Liver (tissue), 8 donors: ENCODE measurements at regions not wholly inside any gene's neighbourhood (a gene's known extent, or its start where the extent isn't known, plus 50 kb on each side); places are given as distances from the start of the nearest gene placed in this dataset.

Experiments
- DNase-seq: peaks from one replicate; pipeline ENCODE4 v3.0.0-alpha.2; 2017; ENCODE audit warnings: low spot score
- H3K27ac ChIP-seq, 2 donors: one replicate each; pipeline ENCODE4 v1.7.0; 2013; ENCODE audit warnings: inconsistent platforms in 2 of 2, low read length in 2 of 2, control low read depth in 1 of 2, low read depth in 1 of 2, mild to moderate bottlenecking in 1 of 2
- H3K27me3 ChIP-seq, 4 donors: one replicate each; pipeline versions ENCODE4 v1.6.1 to v1.7.0; 2013; ENCODE audit warnings: low read length in 3 of 4, inconsistent platforms in 1 of 4, mild to moderate bottlenecking in 1 of 4, moderate library complexity in 1 of 4; ENCODE audit not compliant: control insufficient read depth in 4 of 4, insufficient read depth in 4 of 4
- H3K36me3 ChIP-seq, 4 donors: one replicate each; pipeline versions ENCODE4 v1.6.1 to v1.7.0; 2013; ENCODE audit warnings: low read length in 3 of 4, mild to moderate bottlenecking in 3 of 4, low read depth in 1 of 4, moderate library complexity in 1 of 4; ENCODE audit not compliant: control insufficient read depth in 4 of 4, insufficient read depth in 3 of 4
- H3K4me1 ChIP-seq, 4 donors: one replicate each; pipeline versions ENCODE4 v1.6.1 to v1.7.0; 2013; ENCODE audit warnings: low read length in 3 of 4, mild to moderate bottlenecking in 3 of 4, moderate library complexity in 1 of 4; ENCODE audit not compliant: control insufficient read depth in 4 of 4, insufficient read depth in 4 of 4
- H3K4me3 ChIP-seq, 3 donors: one replicate each; pipeline versions ENCODE4 v1.6.1 to v1.7.0; 2013; ENCODE audit warnings: low read length in 3 of 3, control low read depth in 1 of 3, low read depth in 1 of 3, mild to moderate bottlenecking in 1 of 3
- H3K9ac ChIP-seq, 2 donors: one replicate each; pipeline ENCODE4 v1.7.0; 2013; ENCODE audit warnings: low read length in 2 of 2, mild to moderate bottlenecking in 2 of 2, moderate library complexity in 2 of 2, control low read depth in 1 of 2, low read depth in 1 of 2
- H3K9me3 ChIP-seq, 4 donors: one replicate each; pipeline versions ENCODE4 v1.6.1 to v1.7.0; 2013; ENCODE audit warnings: low read length in 3 of 4; ENCODE audit not compliant: control insufficient read depth in 4 of 4
- EGR1 ChIP-seq, 2 donors: IDR thresholded peaks; 2 replicates each; pipeline ENCODE4 v1.6.1; 2016 to 2018; ENCODE audit warnings: antibody characterized with exemption in 2 of 2, low read depth in 2 of 2
- FOXA1 ChIP-seq: IDR thresholded peaks from 2 replicates; pipeline ENCODE4 v1.6.1; 2016; ENCODE audit warnings: antibody characterized with exemption
- FOXA2 ChIP-seq: IDR thresholded peaks from 2 replicates; pipeline ENCODE4 v1.6.1; 2016; ENCODE audit warnings: antibody characterized with exemption
- GABPA ChIP-seq, 2 donors: IDR thresholded peaks in 1 of 2; conservative IDR thresholded peaks in 1 of 2; 2 replicates each; pipeline ENCODE4 v1.6.1; 2016; ENCODE audit warnings: antibody characterized with exemption in 2 of 2, mild to moderate bottlenecking in 1 of 2, moderate library complexity in 1 of 2
- HNF4A ChIP-seq, 2 donors: conservative IDR thresholded peaks; 2 replicates each; pipeline ENCODE4 v1.6.1; 2016; ENCODE audit warnings: antibody characterized with exemption in 2 of 2, mild to moderate bottlenecking in 2 of 2
- HNF4G ChIP-seq: IDR thresholded peaks from 2 replicates; pipeline ENCODE4 v1.6.1; 2016; ENCODE audit warnings: antibody characterized with exemption
- JUND ChIP-seq, 2 donors: IDR thresholded peaks; 2 replicates each; pipeline ENCODE4 v1.6.1; 2016; ENCODE audit warnings: antibody characterized with exemption in 2 of 2
- NR2F2 ChIP-seq: IDR thresholded peaks from 2 replicates; pipeline ENCODE4 v1.6.1; 2016; ENCODE audit warnings: antibody characterized with exemption
- RAD21 ChIP-seq, 2 donors: IDR thresholded peaks; 2 replicates each; pipeline ENCODE4 v1.6.1; 2016; ENCODE audit warnings: antibody characterized with exemption in 2 of 2, mild to moderate bottlenecking in 2 of 2
- RXRA ChIP-seq, 2 donors: IDR thresholded peaks; 2 replicates each; pipeline ENCODE4 v1.6.1; 2017 to 2018; ENCODE audit warnings: antibody characterized with exemption in 2 of 2, mild to moderate bottlenecking in 1 of 2
- SP1 ChIP-seq: IDR thresholded peaks from 2 replicates; pipeline ENCODE4 v1.6.1; 2018; ENCODE audit warnings: antibody characterized with exemption, mild to moderate bottlenecking
- TAF1 ChIP-seq: conservative IDR thresholded peaks from 2 replicates; pipeline ENCODE4 v1.6.1; 2016; ENCODE audit warnings: antibody characterized with exemption, mild to moderate bottlenecking
- YY1 ChIP-seq: IDR thresholded peaks from 2 replicates; pipeline ENCODE4 v1.6.1; 2016; ENCODE audit warnings: antibody characterized with exemption, mild to moderate bottlenecking
- WGBS: extraction: QIAGEN DNeasy Blood & Tissue Kit; methylation state at CpG from one replicate; pipeline ENCODE4 v1.1.7; 2013; 5-methylcytosine and 5-hydroxymethylcytosine counted together
- TF ChIP-seq, protein P1 (sequence below): fragments of 150-350 bp; IDR thresholded peaks from 2 replicates; pipeline ENCODE4 v1.5.1; 2017; ENCODE audit warnings: improper control_type of control experiment, low read depth, low read length; ENCODE audit not compliant: missing input control
- TF ChIP-seq, protein P2 (sequence below): IDR thresholded peaks from 2 replicates; pipeline ENCODE4 v1.6.1; 2016; ENCODE audit warnings: antibody characterized with exemption, mild to moderate bottlenecking
- TF ChIP-seq, protein P3 (sequence below): IDR thresholded peaks from 2 replicates; pipeline ENCODE4 v1.6.1; 2016; ENCODE audit warnings: antibody characterized with exemption
- TF ChIP-seq, protein P4 (sequence below): IDR thresholded peaks from 2 replicates; pipeline ENCODE4 v1.6.1; 2016; ENCODE audit warnings: antibody characterized with exemption
- TF ChIP-seq, protein P5 (sequence below): IDR thresholded peaks from 2 replicates; pipeline ENCODE4 v1.6.1; 2016; ENCODE audit warnings: antibody characterized with exemption
- donor health status: healthy.
- donor health status: healthy.
- donor health status: healthy.
- donor health status: healthy.
- donor health status: healthy.

DNA sequence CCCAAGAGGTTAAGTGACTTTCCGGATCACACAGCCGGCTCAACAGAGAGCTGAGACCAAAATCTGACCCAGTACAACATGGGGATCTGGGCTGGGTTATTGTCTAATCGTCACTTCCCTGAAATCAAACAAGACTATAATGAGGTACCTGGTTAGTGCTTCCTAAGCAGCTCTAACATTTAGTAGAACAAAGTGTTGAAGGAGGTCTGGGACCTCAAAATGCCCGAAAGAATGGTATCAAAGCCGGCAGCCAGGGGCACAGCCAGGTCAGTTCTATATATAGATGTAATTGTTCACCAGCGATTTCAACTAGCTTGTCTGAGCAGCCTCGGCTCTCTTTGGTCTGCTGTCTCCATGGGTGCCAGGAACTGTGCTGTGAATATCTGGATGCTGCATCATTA, 245.5 kb upstream of the ECI2 start:
- TF ChIP-seq RXRA (IDR thresholded peaks at IDR 0.05) = no peak
- no peak for TF ChIP-seq JUND (IDR thresholded peaks at IDR 0.05)
- TF ChIP-seq RAD21 (IDR thresholded peaks at IDR 0.05) = no peak
- TF ChIP-seq NR2F2 = no peak
- TF ChIP-seq, protein P1, sequence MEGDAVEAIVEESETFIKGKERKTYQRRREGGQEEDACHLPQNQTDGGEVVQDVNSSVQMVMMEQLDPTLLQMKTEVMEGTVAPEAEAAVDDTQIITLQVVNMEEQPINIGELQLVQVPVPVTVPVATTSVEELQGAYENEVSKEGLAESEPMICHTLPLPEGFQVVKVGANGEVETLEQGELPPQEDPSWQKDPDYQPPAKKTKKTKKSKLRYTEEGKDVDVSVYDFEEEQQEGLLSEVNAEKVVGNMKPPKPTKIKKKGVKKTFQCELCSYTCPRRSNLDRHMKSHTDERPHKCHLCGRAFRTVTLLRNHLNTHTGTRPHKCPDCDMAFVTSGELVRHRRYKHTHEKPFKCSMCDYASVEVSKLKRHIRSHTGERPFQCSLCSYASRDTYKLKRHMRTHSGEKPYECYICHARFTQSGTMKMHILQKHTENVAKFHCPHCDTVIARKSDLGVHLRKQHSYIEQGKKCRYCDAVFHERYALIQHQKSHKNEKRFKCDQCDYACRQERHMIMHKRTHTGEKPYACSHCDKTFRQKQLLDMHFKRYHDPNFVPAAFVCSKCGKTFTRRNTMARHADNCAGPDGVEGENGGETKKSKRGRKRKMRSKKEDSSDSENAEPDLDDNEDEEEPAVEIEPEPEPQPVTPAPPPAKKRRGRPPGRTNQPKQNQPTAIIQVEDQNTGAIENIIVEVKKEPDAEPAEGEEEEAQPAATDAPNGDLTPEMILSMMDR = no peak
- TF ChIP-seq FOXA2 = no peak
- TF ChIP-seq, protein P2, sequence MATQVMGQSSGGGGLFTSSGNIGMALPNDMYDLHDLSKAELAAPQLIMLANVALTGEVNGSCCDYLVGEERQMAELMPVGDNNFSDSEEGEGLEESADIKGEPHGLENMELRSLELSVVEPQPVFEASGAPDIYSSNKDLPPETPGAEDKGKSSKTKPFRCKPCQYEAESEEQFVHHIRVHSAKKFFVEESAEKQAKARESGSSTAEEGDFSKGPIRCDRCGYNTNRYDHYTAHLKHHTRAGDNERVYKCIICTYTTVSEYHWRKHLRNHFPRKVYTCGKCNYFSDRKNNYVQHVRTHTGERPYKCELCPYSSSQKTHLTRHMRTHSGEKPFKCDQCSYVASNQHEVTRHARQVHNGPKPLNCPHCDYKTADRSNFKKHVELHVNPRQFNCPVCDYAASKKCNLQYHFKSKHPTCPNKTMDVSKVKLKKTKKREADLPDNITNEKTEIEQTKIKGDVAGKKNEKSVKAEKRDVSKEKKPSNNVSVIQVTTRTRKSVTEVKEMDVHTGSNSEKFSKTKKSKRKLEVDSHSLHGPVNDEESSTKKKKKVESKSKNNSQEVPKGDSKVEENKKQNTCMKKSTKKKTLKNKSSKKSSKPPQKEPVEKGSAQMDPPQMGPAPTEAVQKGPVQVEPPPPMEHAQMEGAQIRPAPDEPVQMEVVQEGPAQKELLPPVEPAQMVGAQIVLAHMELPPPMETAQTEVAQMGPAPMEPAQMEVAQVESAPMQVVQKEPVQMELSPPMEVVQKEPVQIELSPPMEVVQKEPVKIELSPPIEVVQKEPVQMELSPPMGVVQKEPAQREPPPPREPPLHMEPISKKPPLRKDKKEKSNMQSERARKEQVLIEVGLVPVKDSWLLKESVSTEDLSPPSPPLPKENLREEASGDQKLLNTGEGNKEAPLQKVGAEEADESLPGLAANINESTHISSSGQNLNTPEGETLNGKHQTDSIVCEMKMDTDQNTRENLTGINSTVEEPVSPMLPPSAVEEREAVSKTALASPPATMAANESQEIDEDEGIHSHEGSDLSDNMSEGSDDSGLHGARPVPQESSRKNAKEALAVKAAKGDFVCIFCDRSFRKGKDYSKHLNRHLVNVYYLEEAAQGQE = no peak
- TF ChIP-seq SP1 = no peak
- no peak for TF ChIP-seq YY1
- TF ChIP-seq, protein P3, sequence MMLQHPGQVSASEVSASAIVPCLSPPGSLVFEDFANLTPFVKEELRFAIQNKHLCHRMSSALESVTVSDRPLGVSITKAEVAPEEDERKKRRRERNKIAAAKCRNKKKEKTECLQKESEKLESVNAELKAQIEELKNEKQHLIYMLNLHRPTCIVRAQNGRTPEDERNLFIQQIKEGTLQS = no peak
- TF ChIP-seq HNF4G = no peak
- TF ChIP-seq GABPA (IDR thresholded peaks at IDR 0.05 in 1 of 2, conservative IDR thresholded peaks at IDR 0.05 in 1 of 2) = no peak
- TF ChIP-seq EGR1 (IDR thresholded peaks at IDR 0.05; ENCODE audit: low read depth in 2 of 2) = no peak
- no peak for TF ChIP-seq HNF4A (conservative IDR thresholded peaks at IDR 0.05)
- TF ChIP-seq TAF1 = no peak
- TF ChIP-seq, protein P4, sequence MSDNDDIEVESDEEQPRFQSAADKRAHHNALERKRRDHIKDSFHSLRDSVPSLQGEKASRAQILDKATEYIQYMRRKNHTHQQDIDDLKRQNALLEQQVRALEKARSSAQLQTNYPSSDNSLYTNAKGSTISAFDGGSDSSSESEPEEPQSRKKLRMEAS = no peak
- no peak for TF ChIP-seq FOXA1
- TF ChIP-seq, protein P5, sequence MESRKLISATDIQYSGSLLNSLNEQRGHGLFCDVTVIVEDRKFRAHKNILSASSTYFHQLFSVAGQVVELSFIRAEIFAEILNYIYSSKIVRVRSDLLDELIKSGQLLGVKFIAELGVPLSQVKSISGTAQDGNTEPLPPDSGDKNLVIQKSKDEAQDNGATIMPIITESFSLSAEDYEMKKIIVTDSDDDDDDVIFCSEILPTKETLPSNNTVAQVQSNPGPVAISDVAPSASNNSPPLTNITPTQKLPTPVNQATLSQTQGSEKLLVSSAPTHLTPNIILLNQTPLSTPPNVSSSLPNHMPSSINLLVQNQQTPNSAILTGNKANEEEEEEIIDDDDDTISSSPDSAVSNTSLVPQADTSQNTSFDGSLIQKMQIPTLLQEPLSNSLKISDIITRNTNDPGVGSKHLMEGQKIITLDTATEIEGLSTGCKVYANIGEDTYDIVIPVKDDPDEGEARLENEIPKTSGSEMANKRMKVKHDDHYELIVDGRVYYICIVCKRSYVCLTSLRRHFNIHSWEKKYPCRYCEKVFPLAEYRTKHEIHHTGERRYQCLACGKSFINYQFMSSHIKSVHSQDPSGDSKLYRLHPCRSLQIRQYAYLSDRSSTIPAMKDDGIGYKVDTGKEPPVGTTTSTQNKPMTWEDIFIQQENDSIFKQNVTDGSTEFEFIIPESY = no peak
- no peak for DNase-seq
- Histone ChIP-seq H3K9ac (no peak overlapping the region), H3K27me3 (peaks cover 0 to 5% (median 0%) of the 10 kb centered on the region in 4 donors), H3K4me3 (no peak overlapping the region), H3K9me3 (peaks cover 1 to 23% (median 8%) of the 10 kb centered on the region in 4 donors), H3K27ac (peak overlapping the region; percentile 54 to 64), H3K36me3 (no peaks in the 10 kb centered on the region), H3K4me1 (no peaks in the 10 kb centered on the region)
- 56% methylated on average over 7 of the region's 7 CpGs for WGBS
